Trophoblast cell (in vitro differentiated cells and primary cell): ENCODE measurements at regions not wholly inside any gene's neighbourhood (a gene's known extent, or its start where the extent isn't known, plus 50 kb on each side); places are given as distances from the start of the nearest gene placed in this dataset.
A peak's percentile ranks its signal among the peaks of the same experiment; 100 is the strongest.

ENCODE experiments used
- DNase-seq, 2 donors: peaks; one replicate each; pipeline ENCODE4 v3.0.0-alpha.2; 2016
- H2AFZ ChIP-seq: 2 replicates; pipeline ENCODE4 v1.6.1; 2013; ENCODE audit warnings: low read length, moderate library complexity, mild to moderate bottlenecking; ENCODE audit not compliant: insufficient read depth, poor library complexity
- H2AK5ac ChIP-seq: 2 replicates; pipeline ENCODE4 v1.6.1; 2013; ENCODE audit warnings: mild to moderate bottlenecking, low read length
- H2BK120ac ChIP-seq: 2 replicates; pipeline ENCODE4 v1.6.1; 2013; ENCODE audit warnings: low read length, mild to moderate bottlenecking, moderate library complexity; ENCODE audit not compliant: insufficient read depth, poor library complexity
- H2BK12ac ChIP-seq: 2 replicates; pipeline ENCODE4 v1.6.1; 2013; ENCODE audit warnings: mild to moderate bottlenecking, low read length, moderate library complexity
- H2BK5ac ChIP-seq: 2 replicates; pipeline ENCODE4 v1.6.1; 2013; ENCODE audit warnings: low read length, low read depth, moderate library complexity, mild to moderate bottlenecking; ENCODE audit not compliant: poor library complexity
- H3K14ac ChIP-seq: 2 replicates; pipeline ENCODE4 v1.6.1; 2013; ENCODE audit warnings: mild to moderate bottlenecking, low read length
- H3K18ac ChIP-seq: 2 replicates; pipeline ENCODE4 v1.6.1; 2013; ENCODE audit warnings: mild to moderate bottlenecking, low read length
- H3K23ac ChIP-seq: 2 replicates; pipeline ENCODE4 v1.6.1; 2013; ENCODE audit warnings: low read length
- H3K27ac ChIP-seq: 2 replicates; pipeline ENCODE4 v1.5.1; 2013; ENCODE audit warnings: low read depth, mild to moderate bottlenecking, inconsistent platforms, low read length, moderate library complexity
- H3K27me3 ChIP-seq: 2 replicates; pipeline ENCODE4 v1.6.1; 2013; ENCODE audit warnings: inconsistent platforms, mild to moderate bottlenecking, low read length, moderate library complexity; ENCODE audit not compliant: insufficient read depth
- H3K36me3 ChIP-seq, 2 experiments: 1 replicate in 1 of 2; 2 replicates in 1 of 2; pipeline ENCODE4 v1.6.1; 2013; ENCODE audit warnings: low read length in 2 of 2, mild to moderate bottlenecking in 2 of 2, moderate library complexity in 1 of 2; ENCODE audit not compliant: insufficient read depth in 2 of 2, control insufficient read depth in 1 of 2
- H3K4ac ChIP-seq: 2 replicates; pipeline ENCODE4 v1.6.1; 2013; ENCODE audit warnings: low read depth, mild to moderate bottlenecking, low read length, moderate library complexity
- H3K4me1 ChIP-seq, 2 experiments: 1 replicate in 1 of 2; 2 replicates in 1 of 2; pipeline ENCODE4 v1.6.1; 2013; ENCODE audit warnings: low read length in 2 of 2, mild to moderate bottlenecking in 2 of 2, moderate library complexity in 1 of 2; ENCODE audit not compliant: insufficient read depth in 2 of 2, control insufficient read depth in 1 of 2
- H3K4me2 ChIP-seq: 2 replicates; pipeline ENCODE4 v1.6.1; 2013; ENCODE audit warnings: inconsistent platforms, mild to moderate bottlenecking, low read length, moderate library complexity
- H3K4me3 ChIP-seq: 2 replicates; pipeline ENCODE4 v1.5.1; 2013; ENCODE audit warnings: mild to moderate bottlenecking, low read depth, low read length, inconsistent platforms
- H3K79me1 ChIP-seq: one replicate; pipeline ENCODE4 v1.6.1; 2013; ENCODE audit warnings: low read length
- H3K79me2 ChIP-seq: 2 replicates; pipeline ENCODE4 v1.6.1; 2013; ENCODE audit warnings: low read length, mild to moderate bottlenecking; ENCODE audit not compliant: control insufficient read depth, insufficient read depth, poor library complexity
- H3K9ac ChIP-seq: 2 replicates; pipeline ENCODE4 v1.6.1; 2013; ENCODE audit warnings: mild to moderate bottlenecking, low read length
- H3K9me3 ChIP-seq: 2 replicates; pipeline ENCODE4 v1.6.1; 2013; ENCODE audit warnings: low read depth, mild to moderate bottlenecking, control low read depth, inconsistent platforms, low read length; ENCODE audit not compliant: insufficient read depth
- H4K12ac ChIP-seq: 2 replicates; pipeline ENCODE4 v1.6.1; 2013; ENCODE audit warnings: low read depth, mild to moderate bottlenecking, low read length, moderate library complexity
- H4K8ac ChIP-seq: 2 replicates; pipeline ENCODE4 v1.6.1; 2013; ENCODE audit warnings: low read depth, mild to moderate bottlenecking, low read length, moderate library complexity
- H4K91ac ChIP-seq: one replicate; pipeline ENCODE4 v1.6.1; 2013; ENCODE audit warnings: low read depth, mild to moderate bottlenecking, low read length, moderate library complexity
- WGBS: extraction: QIAGEN DNeasy Blood & Tissue Kit; methylation state at CpG from one replicate; pipeline ENCODE4 v1.1.7; 2013; ENCODE audit warnings: missing lambda C conversion rate; ENCODE audit not compliant: insufficient read length, insufficient coverage; ENCODE audit errors: extremely low coverage; 5-methylcytosine and 5-hydroxymethylcytosine counted together

- no peak overlapping the region for H2AK5ac ChIP-seq
- no peak overlapping the region for H2BK5ac ChIP-seq
- no peak overlapping the region for H3K9ac ChIP-seq
- peak in 1 of 2 donors; percentile 3 for DNase-seq
- no peak overlapping the region for H3K18ac ChIP-seq
- no peak overlapping the region for H3K14ac ChIP-seq
- no peak overlapping the region for H3K23ac ChIP-seq
- H4K12ac ChIP-seq = no peak overlapping the region
- no peaks in the 10 kb centered on the region for H3K4me1 ChIP-seq
- no peak overlapping the region for H3K27ac ChIP-seq
- H2BK120ac ChIP-seq = no peak overlapping the region
- no CpG with 5 or more reads among the region's 3 CpGs for WGBS
- no peak overlapping the region for H2BK12ac ChIP-seq
- H3K4ac ChIP-seq = no peak overlapping the region
- H3K4me2 ChIP-seq = no peak overlapping the region
- no peaks in the 10 kb centered on the region for H3K9me3 ChIP-seq
- no peak overlapping the region for H3K4me3 ChIP-seq
- no peak overlapping the region for H4K91ac ChIP-seq
- H3K27me3 ChIP-seq = no peaks in the 10 kb centered on the region
- no peak overlapping the region for H2AFZ ChIP-seq
- H3K36me3 ChIP-seq = no peaks in the 10 kb centered on the region
- H3K79me2 ChIP-seq = no peaks in the 10 kb centered on the region
- no peaks in the 10 kb centered on the region for H3K79me1 ChIP-seq
- H4K8ac ChIP-seq = no peak overlapping the region
Observed at GRCh38 chr18:41881285-41881684, 73.7 kb upstream of the PIK3C3 start.

GRCh38 chr18:41879256-41879655 is 75.8 kb upstream of the PIK3C3 start:
- H2BK12ac ChIP-seq = no peak overlapping the region
- no peak overlapping the region for H4K12ac ChIP-seq
- H3K4me2 ChIP-seq = no peak overlapping the region
- H3K9me3 ChIP-seq = no peaks in the 10 kb centered on the region
- H2AFZ ChIP-seq = no peak overlapping the region
- no peak overlapping the region for H3K4me3 ChIP-seq
- H3K4ac ChIP-seq = no peak overlapping the region
- H4K91ac ChIP-seq = no peak overlapping the region
- no peak overlapping the region for H4K8ac ChIP-seq
- no peak overlapping the region for H3K9ac ChIP-seq
- no peak overlapping the region for H2BK120ac ChIP-seq
- H3K79me2 ChIP-seq = no peaks in the 10 kb centered on the region
- no peaks in the 10 kb centered on the region for H3K27me3 ChIP-seq
- no peak overlapping the region for H2AK5ac ChIP-seq
- no peaks in the 10 kb centered on the region for H3K79me1 ChIP-seq
- no peak overlapping the region for H3K27ac ChIP-seq
- no peak overlapping the region for H3K23ac ChIP-seq
- H2BK5ac ChIP-seq = no peak overlapping the region
- no peaks in the 10 kb centered on the region for H3K36me3 ChIP-seq
- H3K18ac ChIP-seq = no peak overlapping the region
- WGBS = no CpG with 5 or more reads among the region's 3 CpGs
- H3K4me1 ChIP-seq = no peaks in the 10 kb centered on the region
- no peak for DNase-seq
- no peak overlapping the region for H3K14ac ChIP-seq

GRCh38 chr18:41875094-41875780 is 79.8 kb upstream of the PIK3C3 start:
- H3K4me3 ChIP-seq = no peak overlapping the region
- no peak overlapping the region for H3K9ac ChIP-seq
- H3K27ac ChIP-seq = no peak overlapping the region
- H3K9me3 ChIP-seq = no peaks in the 10 kb centered on the region
- H2AFZ ChIP-seq = no peak overlapping the region
- no peak overlapping the region for H2BK12ac ChIP-seq
- no peaks in the 10 kb centered on the region for H3K79me2 ChIP-seq
- H3K79me1 ChIP-seq = no peaks in the 10 kb centered on the region
- no peak overlapping the region for H3K18ac ChIP-seq
- H3K36me3 ChIP-seq = no peaks in the 10 kb centered on the region
- H3K4me1 ChIP-seq = no peaks in the 10 kb centered on the region
- no peak overlapping the region for H4K8ac ChIP-seq
- no peak overlapping the region for H4K12ac ChIP-seq
- no peak overlapping the region for H3K4ac ChIP-seq
- no peak overlapping the region for H2BK120ac ChIP-seq
- H2AK5ac ChIP-seq = no peak overlapping the region
- no peak overlapping the region for H3K4me2 ChIP-seq
- WGBS = no CpG with 5 or more reads among the region's 3 CpGs
- H3K14ac ChIP-seq = no peak overlapping the region
- no peak overlapping the region for H2BK5ac ChIP-seq
- H3K23ac ChIP-seq = no peak overlapping the region
- no peak overlapping the region for H4K91ac ChIP-seq
- DNase-seq = peak in 1 of 2 donors; percentile 47
- H3K27me3 ChIP-seq = no peaks in the 10 kb centered on the region

- no peak overlapping the region for H3K14ac ChIP-seq
- H3K9ac ChIP-seq = no peak overlapping the region
- H3K79me2 ChIP-seq = no peaks in the 10 kb centered on the region
- H3K27me3 ChIP-seq = no peaks in the 10 kb centered on the region
- H4K12ac ChIP-seq = no peak overlapping the region
- H4K91ac ChIP-seq = no peak overlapping the region
- no peak overlapping the region for H3K4ac ChIP-seq
- DNase-seq = no peak
- no peaks in the 10 kb centered on the region for H3K79me1 ChIP-seq
- no peaks in the 10 kb centered on the region for H3K9me3 ChIP-seq
- no peak overlapping the region for H3K4me3 ChIP-seq
- H3K4me2 ChIP-seq = no peak overlapping the region
- no peaks in the 10 kb centered on the region for H3K36me3 ChIP-seq
- H3K4me1 ChIP-seq = no peaks in the 10 kb centered on the region
- no peak overlapping the region for H2AK5ac ChIP-seq
- no peak overlapping the region for H3K18ac ChIP-seq
- H3K27ac ChIP-seq = no peak overlapping the region
- H4K8ac ChIP-seq = no peak overlapping the region
- no peak overlapping the region for H2BK120ac ChIP-seq
- no peak overlapping the region for H2BK12ac ChIP-seq
- H2BK5ac ChIP-seq = no peak overlapping the region
- no peak overlapping the region for H3K23ac ChIP-seq
- no peak overlapping the region for H2AFZ ChIP-seq
Observed at GRCh38 chr18:41873730-41874129, 81.3 kb upstream of the PIK3C3 start.
